Renal cortex interstitium (tissue), 11 donors: ENCODE measurements at regions not wholly inside any gene's neighbourhood (a gene's known extent, or its start where the extent isn't known, plus 50 kb on each side); places are given as distances from the start of the nearest gene placed in this dataset.
"Not testable (repeated sequence)": the region's sequence is repeated elsewhere in the genome, so short reads cannot be mapped to it uniquely, and the experiment has no call there.

Source experiments
- DNase-seq, 11 donors: peaks; one replicate each; pipeline ENCODE4 v3.0.0-alpha.2; 2013; ENCODE audit warnings: low read depth in 9 of 11, low spot score in 4 of 11; ENCODE audit errors: extremely low read depth in 1 of 11

- not testable (repeated sequence) for DNase-seq
Observed at GRCh38 chr13:23127540-23127939, 53.2 kb upstream of the SGCG start.

GRCh38 chr13:23129331-23129730 lies 51.4 kb upstream of the SGCG start:
- DNase-seq, result no peak
